Loucy (cell line): ENCODE measurements at regions not wholly inside any gene's neighbourhood (a gene's known extent, or its start where the extent isn't known, plus 50 kb on each side); places are given as distances from the start of the nearest gene placed in this dataset.

Source experiments
- CTCF ChIP-seq: fragments of 200-600 bp; sonication (generic); conservative IDR thresholded peaks from 2 replicates; pipeline ENCODE4 v1.5.1; 2014; ENCODE audit warnings: mild to moderate bottlenecking, antibody characterized with exemption, low read length
- EZH2phosphoT487 ChIP-seq: fragments of 200-600 bp; IDR thresholded peaks from 2 replicates; pipeline ENCODE4 v1.6.1; 2018; ENCODE audit warnings: antibody characterized with exemption, mild to moderate bottlenecking, moderate library complexity, borderline replicate concordance

GRCh38 chr12:98296462-98297079 is 218.8 kb upstream of the TMPO start:
- TF ChIP-seq CTCF (no peak), EZH2phosphoT487 (no peak)
